ENCODE measurements at regions not wholly inside any gene's neighbourhood (a gene's known extent, or its start where the extent isn't known, plus 50 kb on each side); places are given as distances from the start of the nearest gene placed in this dataset.

DNA sequence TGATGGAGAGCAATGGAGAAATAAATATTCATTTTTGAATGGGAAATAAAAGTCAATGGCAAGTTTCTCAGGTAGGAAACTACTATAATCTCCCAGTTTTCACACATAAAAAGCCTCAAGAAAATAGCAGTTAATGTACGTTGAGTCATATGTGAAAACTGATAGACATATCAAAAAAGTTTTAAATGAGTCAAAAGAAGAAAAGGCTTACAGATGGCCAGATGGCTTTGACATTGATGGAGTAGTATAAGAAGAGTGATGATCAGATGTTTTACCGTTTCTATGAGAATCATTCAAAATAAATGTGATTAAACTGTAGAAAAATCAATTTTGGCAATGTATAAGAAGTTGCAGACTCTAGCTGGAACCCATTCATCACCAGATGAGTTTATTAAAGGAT lies 97.8 kb downstream of the LLPH start:
- Mint-ChIP-seq H3K4me1 (peaks cover 26% of the 10 kb centered on the region), H3K27ac (no peak overlapping the region), H3K27me3 (ENCODE audit: low read depth, poor library complexity) (peaks cover 3% of the 10 kb centered on the region), H3K4me3 (no peak overlapping the region), H3K36me3 (ENCODE audit: low read depth) (no peaks in the 10 kb centered on the region), H3K9me3 (no peaks in the 10 kb centered on the region)
- TF ChIP-seq, protein P1, sequence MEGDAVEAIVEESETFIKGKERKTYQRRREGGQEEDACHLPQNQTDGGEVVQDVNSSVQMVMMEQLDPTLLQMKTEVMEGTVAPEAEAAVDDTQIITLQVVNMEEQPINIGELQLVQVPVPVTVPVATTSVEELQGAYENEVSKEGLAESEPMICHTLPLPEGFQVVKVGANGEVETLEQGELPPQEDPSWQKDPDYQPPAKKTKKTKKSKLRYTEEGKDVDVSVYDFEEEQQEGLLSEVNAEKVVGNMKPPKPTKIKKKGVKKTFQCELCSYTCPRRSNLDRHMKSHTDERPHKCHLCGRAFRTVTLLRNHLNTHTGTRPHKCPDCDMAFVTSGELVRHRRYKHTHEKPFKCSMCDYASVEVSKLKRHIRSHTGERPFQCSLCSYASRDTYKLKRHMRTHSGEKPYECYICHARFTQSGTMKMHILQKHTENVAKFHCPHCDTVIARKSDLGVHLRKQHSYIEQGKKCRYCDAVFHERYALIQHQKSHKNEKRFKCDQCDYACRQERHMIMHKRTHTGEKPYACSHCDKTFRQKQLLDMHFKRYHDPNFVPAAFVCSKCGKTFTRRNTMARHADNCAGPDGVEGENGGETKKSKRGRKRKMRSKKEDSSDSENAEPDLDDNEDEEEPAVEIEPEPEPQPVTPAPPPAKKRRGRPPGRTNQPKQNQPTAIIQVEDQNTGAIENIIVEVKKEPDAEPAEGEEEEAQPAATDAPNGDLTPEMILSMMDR (IDR thresholded peaks at IDR 0.05), result no peak
- no peak for DNase-seq

DNA sequence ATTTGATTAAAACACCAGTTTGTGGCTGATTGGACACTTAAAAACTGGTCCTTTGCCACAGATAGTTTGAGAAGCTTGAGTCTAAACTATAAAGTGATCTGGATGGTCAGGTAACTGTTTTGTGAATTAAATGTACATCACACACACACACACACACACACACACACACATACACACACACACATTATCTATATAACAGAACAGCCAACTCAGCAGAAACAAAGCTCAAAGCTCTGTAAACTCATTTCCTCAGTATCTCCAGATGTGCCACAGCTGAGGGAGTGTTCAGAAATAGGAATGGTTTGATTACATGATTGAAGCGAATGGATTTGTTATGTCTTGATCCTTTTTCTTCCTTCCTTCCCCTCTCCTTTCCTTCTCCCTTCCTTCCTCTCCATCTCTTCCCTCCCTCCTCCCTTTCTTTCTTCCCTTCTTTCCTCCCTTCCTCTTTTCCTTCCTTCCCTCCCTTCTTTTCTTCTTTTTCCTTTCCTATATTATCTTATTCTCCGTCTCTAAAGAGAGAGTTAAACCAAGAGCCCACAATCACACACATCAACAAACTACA lies 100.3 kb downstream of the LLPH start:
- Mint-ChIP-seq H3K27me3 (ENCODE audit: low read depth, poor library complexity) (peaks cover 3% of the 10 kb centered on the region), H3K9me3 (no peaks in the 10 kb centered on the region), H3K4me1 (peaks cover 12% of the 10 kb centered on the region), H3K27ac (no peak overlapping the region), H3K36me3 (ENCODE audit: low read depth) (no peaks in the 10 kb centered on the region), H3K4me3 (no peak overlapping the region)
- TF ChIP-seq, protein P1 (IDR thresholded peaks at IDR 0.05), result no peak
- DNase-seq, result no peak

DNA sequence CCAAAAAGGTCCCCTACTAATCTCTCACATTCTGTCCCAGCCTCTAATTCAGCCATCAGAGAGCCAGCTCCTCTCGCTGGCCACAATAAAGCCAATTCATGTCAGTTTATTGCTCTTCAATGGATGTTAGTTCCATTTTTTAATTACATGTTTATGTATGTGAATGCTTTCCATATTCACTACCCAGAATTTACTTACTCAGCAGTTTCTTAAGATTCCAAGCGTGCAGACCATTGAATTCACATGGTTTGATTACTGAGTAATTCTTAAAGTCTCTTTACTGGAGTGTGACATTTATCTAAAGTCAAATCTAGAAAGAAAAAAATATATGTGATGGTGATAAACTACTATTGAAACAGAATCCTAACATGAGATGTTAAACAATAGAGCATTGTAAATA lies 102.2 kb downstream of the LLPH start:
- H3K27me3 Mint-ChIP-seq (ENCODE audit: low read depth, poor library complexity), result peaks cover 3% of the 10 kb centered on the region
- no peaks in the 10 kb centered on the region for H3K9me3 Mint-ChIP-seq
- DNase-seq, result no peak
- H3K27ac Mint-ChIP-seq, result no peak overlapping the region
- TF ChIP-seq, protein P1 (IDR thresholded peaks at IDR 0.05), result no peak
- H3K4me1 Mint-ChIP-seq, result peaks cover 12% of the 10 kb centered on the region
- no peak overlapping the region for H3K4me3 Mint-ChIP-seq
- no peaks in the 10 kb centered on the region for H3K36me3 Mint-ChIP-seq (ENCODE audit: low read depth)

DNA sequence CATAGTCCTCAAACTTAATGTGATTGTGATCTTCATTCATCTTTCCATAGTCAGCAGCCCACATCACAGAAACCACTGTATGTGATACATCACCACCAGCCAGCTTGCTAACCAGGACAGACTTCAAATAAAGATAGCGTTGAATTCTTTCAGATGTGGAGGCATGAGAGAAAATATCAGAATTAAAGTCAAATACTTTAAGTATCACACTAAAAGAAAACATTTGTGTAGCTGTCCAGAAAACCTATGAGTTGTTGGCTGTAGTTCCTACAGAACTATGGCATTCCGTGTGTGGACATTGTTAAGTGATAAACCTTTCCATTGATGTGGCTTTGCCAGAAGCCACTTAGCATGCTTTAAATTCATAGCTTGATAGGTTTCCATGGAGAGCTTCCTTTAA lies 105.1 kb downstream of the LLPH start:
- Mint-ChIP-seq H3K36me3 (ENCODE audit: low read depth) (no peaks in the 10 kb centered on the region), H3K4me1 (no peaks in the 10 kb centered on the region), H3K9me3 (no peaks in the 10 kb centered on the region), H3K4me3 (no peak overlapping the region), H3K27me3 (ENCODE audit: low read depth, poor library complexity) (peaks cover 1% of the 10 kb centered on the region), H3K27ac (no peak overlapping the region)
- TF ChIP-seq, protein P1 (IDR thresholded peaks at IDR 0.05), result no peak
- no peak for DNase-seq

DNA sequence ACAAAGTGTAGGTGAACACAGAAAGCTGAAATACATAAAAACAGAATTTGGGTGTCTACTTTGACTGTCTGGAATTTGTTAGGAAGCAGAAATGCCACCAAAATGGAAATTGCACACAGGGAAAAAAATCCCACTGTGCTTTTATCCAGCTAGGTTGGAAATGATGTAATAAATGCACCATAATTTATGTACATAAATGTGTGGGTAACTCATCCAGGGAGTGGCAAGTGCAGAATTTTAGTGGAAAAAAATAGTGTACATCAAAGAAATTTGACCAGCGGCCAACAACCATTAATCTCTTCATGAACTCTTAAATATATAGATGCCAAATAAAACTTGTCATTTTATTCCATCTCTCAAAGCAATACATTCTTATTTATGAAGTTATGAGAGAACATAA lies 105.6 kb downstream of the LLPH start:
- Mint-ChIP-seq H3K9me3 (no peaks in the 10 kb centered on the region), H3K36me3 (ENCODE audit: low read depth) (no peaks in the 10 kb centered on the region), H3K4me1 (no peaks in the 10 kb centered on the region), H3K27me3 (ENCODE audit: low read depth, poor library complexity) (no peaks in the 10 kb centered on the region), H3K27ac (no peak overlapping the region), H3K4me3 (no peak overlapping the region)
- DNase-seq, result no peak
- TF ChIP-seq, protein P1 (IDR thresholded peaks at IDR 0.05), result no peak

DNA sequence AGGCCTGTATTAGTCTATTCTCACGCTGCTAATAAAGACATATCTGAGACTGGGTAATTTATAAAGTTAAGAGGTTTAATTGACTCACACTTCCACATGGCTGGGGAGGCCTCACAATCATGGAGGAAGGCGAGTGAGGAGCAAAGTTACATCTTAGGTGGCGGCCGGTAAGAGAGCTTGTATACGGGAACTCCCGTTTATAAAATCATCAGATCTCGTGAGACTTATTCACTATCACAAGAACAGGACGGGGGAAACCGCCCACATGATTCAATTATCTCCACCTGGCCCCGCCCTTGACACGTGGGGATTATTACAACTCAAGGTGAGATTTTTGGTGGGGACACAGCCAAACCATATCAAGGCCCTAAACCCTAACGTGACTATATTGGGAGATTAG lies 110.1 kb downstream of the LLPH start:
- no peak overlapping the region for H3K4me3 Mint-ChIP-seq
- peaks cover 5% of the 10 kb centered on the region for H3K27me3 Mint-ChIP-seq (ENCODE audit: low read depth, poor library complexity)
- H3K4me1 Mint-ChIP-seq, result peaks cover 19% of the 10 kb centered on the region
- no peaks in the 10 kb centered on the region for H3K9me3 Mint-ChIP-seq
- H3K27ac Mint-ChIP-seq, result no peak overlapping the region
- no peaks in the 10 kb centered on the region for H3K36me3 Mint-ChIP-seq (ENCODE audit: low read depth)
- TF ChIP-seq, protein P1 (IDR thresholded peaks at IDR 0.05), result no peak
- DNase-seq, result no peak
